Astrocyte of the cerebellum (primary cell): ENCODE measurements at regions not wholly inside any gene's neighbourhood (a gene's known extent, or its start where the extent isn't known, plus 50 kb on each side); places are given as distances from the start of the nearest gene placed in this dataset.

Experiments
- DNase-seq: peaks from one replicate; pipeline ENCODE4 v3.0.0-alpha.2; 2011; ENCODE audit warnings: low read depth
- H3K4me3 ChIP-seq: 2 replicates; pipeline ENCODE4 v1.5.1; 2011; ENCODE audit warnings: mild to moderate bottlenecking, low read depth, low read length, moderate library complexity
- CTCF ChIP-seq: IDR thresholded peaks from 2 replicates; pipeline ENCODE4 v1.5.1; 2012; ENCODE audit warnings: low read length, low read depth, moderate library complexity, mild to moderate bottlenecking; ENCODE audit errors: missing control alignments
- in situ Hi-C: cut with HindIII; loops from 2 replicates; pipeline ENCODE4 v1.10.0; 2017; ENCODE audit warnings: low sequenced_read_pairs

DNA sequence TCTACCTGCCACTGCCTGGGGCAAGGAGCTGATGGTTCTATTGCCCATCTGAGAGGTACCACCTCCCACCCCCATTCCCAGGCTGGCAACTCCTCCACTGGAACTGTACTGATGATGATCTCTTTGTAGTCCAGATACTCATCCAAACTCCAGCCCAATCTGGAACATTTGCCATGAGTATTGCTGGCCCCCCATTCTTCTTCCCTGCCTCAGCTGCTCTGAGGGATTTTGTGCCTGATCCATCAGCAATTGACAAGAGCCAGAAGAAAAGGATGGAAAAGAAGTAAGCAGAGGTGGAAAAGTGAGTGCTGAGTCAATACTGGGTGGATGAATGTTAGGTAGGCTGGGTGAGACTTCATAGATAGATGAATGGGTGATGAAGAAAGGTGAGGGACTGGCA lies 101.2 kb downstream of the NMUR2 start:
- in situ Hi-C loops: loop anchor here (10.0 kb wide), 1 partner anchor 69 kb away; no protein-coding TSS in a partner anchor
- H3K4me3 ChIP-seq: no peak overlapping the region
- no peak for DNase-seq
- no peak for TF ChIP-seq CTCF

- no peak overlapping the region for H3K4me3 ChIP-seq
- in situ Hi-C loops: no loop called here
- no peak for DNase-seq
- TF ChIP-seq CTCF: no peak
Observed at GRCh38 chr5:152297866-152298265, 107.2 kb downstream of the NMUR2 start.

DNA sequence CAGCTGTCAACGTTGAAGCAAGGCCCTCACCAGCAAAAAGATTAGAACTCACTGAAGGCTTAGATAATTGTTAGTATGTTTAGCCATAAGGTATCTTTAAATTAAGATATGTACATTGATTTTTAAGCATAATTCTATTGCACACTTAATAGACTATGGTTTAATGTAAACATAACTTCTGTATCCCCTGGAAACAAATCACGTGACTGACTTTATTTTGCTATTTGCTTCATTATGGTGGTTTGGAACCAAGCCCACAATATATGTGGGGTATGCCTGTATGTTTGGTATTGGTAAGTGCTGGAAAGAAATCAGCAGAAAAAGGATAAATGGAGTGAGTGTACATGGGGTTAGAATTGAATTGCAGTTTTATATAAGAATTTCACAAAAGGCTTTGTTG lies 111.9 kb downstream of the NMUR2 start:
- no peak for DNase-seq
- no peak for TF ChIP-seq CTCF
- H3K4me3 ChIP-seq: no peak overlapping the region
- in situ Hi-C loops: no loop called here

- DNase-seq: no peak
- in situ Hi-C loops: no loop called here
- no peak overlapping the region for H3K4me3 ChIP-seq
Observed at GRCh38 chr5:152290181-152290580, 114.9 kb downstream of the NMUR2 start.

GRCh38 chr5:152288917-152289595 lies 116.0 kb downstream of the NMUR2 start:
- no peak for TF ChIP-seq CTCF
- in situ Hi-C loops: no loop called here
- no peak for DNase-seq
- H3K4me3 ChIP-seq: no peak overlapping the region

More at GRCh38 chr5:152290181-152290580, 114.9 kb downstream of the NMUR2 start:
- no peak for TF ChIP-seq CTCF

GRCh38 chr5:152288499-152288898 lies 116.6 kb downstream of the NMUR2 start:
- no peak overlapping the region for H3K4me3 ChIP-seq
- no peak for DNase-seq
- in situ Hi-C loops: no loop called here
- TF ChIP-seq CTCF: no peak

DNA sequence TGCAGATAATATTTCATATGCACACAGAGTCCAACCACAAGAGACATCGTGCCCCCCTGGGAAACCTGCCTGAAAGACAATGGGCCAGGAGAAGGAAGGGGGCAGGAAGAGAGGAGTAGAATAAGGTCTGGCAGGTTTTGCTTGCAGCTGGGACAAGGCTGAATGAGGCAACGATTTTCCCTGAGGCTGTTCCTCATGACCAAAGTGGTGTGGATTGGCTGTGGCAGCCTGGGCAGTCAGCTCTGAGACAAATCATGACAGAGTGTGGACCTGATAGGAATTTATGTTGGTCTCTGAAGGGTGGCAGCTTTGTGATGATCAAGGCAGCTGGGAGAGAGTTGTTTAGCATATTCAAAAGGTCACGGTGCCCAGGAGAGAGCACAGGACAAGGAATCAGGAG lies 119.3 kb downstream of the NMUR2 start:
- no peak for DNase-seq
- in situ Hi-C loops: no loop called here
- TF ChIP-seq CTCF: no peak
- no peak overlapping the region for H3K4me3 ChIP-seq
